ENCODE measurements at regions not wholly inside any gene's neighbourhood (a gene's known extent, or its start where the extent isn't known, plus 50 kb on each side); places are given as distances from the start of the nearest gene placed in this dataset.

DNA sequence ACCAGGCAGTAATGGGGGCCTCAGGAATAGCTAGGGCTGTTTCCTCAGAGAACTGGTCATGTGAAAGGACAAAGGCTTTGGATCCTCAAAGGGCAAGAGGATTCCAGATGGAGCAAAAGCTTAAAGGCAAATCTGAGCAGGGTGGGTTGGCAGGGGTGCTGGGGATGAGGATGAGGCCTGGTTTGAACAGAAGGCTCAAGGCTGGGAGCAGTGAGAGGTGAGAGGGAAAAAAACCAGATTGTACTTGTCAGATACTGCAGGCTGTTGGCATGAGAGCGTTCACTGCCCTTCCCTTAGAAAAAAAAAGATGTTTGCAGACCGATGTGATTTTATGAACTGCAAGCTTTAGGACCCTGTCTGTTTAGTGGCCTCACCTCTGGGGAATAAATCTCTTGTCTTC is 63.4 kb downstream of the PABIR2 start:
- Mint-ChIP-seq H3K36me3 (ENCODE audit: insufficient read depth in 1 of 3, low read depth in 3 of 3) (peaks cover 0 to 2% (median 0%) of the 10 kb centered on the region in 3 experiments; a peak in 1 of 7 replicates), H3K27me3 (ENCODE audit: low read depth) (no peaks in the 10 kb centered on the region), H3K4me3 (no peak overlapping the region), H3K27ac (no peak overlapping the region), H3K4me1 (peaks cover 22 to 36% of the 10 kb centered on the region in 2 experiments), H3K9me3 (peaks cover 3 to 77% of the 10 kb centered on the region in 2 experiments; a peak in 3 of 5 replicates)
- Histone ChIP-seq H3K4me1 (ENCODE audit: insufficient read depth, low read length) (no peaks in the 10 kb centered on the region), H2BK20ac (ENCODE audit: low read depth, low read length, poor library complexity, severe bottlenecking) (no peak overlapping the region), H3T11ph (ENCODE audit: low read length) (no peak overlapping the region), H3K9me3 (ENCODE audit: control insufficient read depth, low read depth, low read length) (no peaks in the 10 kb centered on the region), H3K27ac (ENCODE audit: insufficient read length, low read depth, low read length) (no peak overlapping the region), H2BK15ac (ENCODE audit: low read depth, low read length) (no peak overlapping the region), H3K23ac (ENCODE audit: insufficient read length, low read depth, low read length) (no peak overlapping the region), H3K23me2 (ENCODE audit: insufficient read length, low read depth, low read length, poor library complexity, severe bottlenecking) (no peaks in the 10 kb centered on the region), H3K56ac (ENCODE audit: insufficient read length, low read depth, low read length) (no peak overlapping the region), H3K79me1 (ENCODE audit: insufficient read depth, low read depth, low read length, poor library complexity, severe bottlenecking) (no peaks in the 10 kb centered on the region), H3K18ac (ENCODE audit: insufficient read length, low read depth, low read length) (no peak overlapping the region), H2AFZ (ENCODE audit: low read length) (no peak overlapping the region), H4K8ac (replicated peaks; ENCODE audit: insufficient read length, low read depth, low read length) (no peak overlapping the region), H3K4me2 (ENCODE audit: insufficient read depth, insufficient read length, low read length) (no peak overlapping the region), H2AK5ac (ENCODE audit: insufficient read length, low read length) (no peak overlapping the region), H4K91ac (ENCODE audit: insufficient read length, low read depth, low read length) (no peak overlapping the region), H3K79me2 (ENCODE audit: insufficient read depth, low read length) (no peaks in the 10 kb centered on the region), H2BK12ac (ENCODE audit: insufficient read length, low read depth, low read length) (no peak overlapping the region), H2BK120ac (ENCODE audit: low read depth, low read length, poor library complexity, severe bottlenecking) (no peak overlapping the region), H4K20me1 (ENCODE audit: control insufficient read depth, insufficient read depth, insufficient read length) (peaks cover 3% of the 10 kb centered on the region), H3K4ac (ENCODE audit: low read depth, low read length) (no peak overlapping the region), H3K27me3 (ENCODE audit: insufficient read depth, low read length) (no peaks in the 10 kb centered on the region), H4K5ac (ENCODE audit: insufficient read length, low read depth, low read length) (no peak overlapping the region), H2BK5ac (ENCODE audit: insufficient read length, low read length) (no peak overlapping the region), H3K9ac (ENCODE audit: extremely low read depth, insufficient read length, low read length) (no peak overlapping the region), H3K14ac (ENCODE audit: insufficient read depth, low read length) (no peak overlapping the region)
- no peak for TF ChIP-seq CTCF (conservative IDR thresholded peaks at IDR 0.05)
- WGBS (ENCODE audit: extremely low coverage, insufficient read length, low lambda C conversion rate), result no CpG with 5 or more reads among the region's 2 CpGs
- no peak for DNase-seq

Measured in H9 (cell line).